GM12878 (cell line): ENCODE measurements at regions not wholly inside any gene's neighbourhood (a gene's known extent, or its start where the extent isn't known, plus 50 kb on each side); places are given as distances from the start of the nearest gene placed in this dataset.

ENCODE experiments used
- ATAC-seq: fragments of 200-7000 bp; cut with Tn5 transposase; 3 replicates; pipeline ENCODE4 v1.9.1; 2020; ENCODE audit warnings: mild to moderate bottlenecking, moderate library complexity
- BruUV-seq: library from RNA; stranded (reverse); fragments of 400-500 nt; replicated peaks from 2 replicates; lab custom pipeline; 2021; lab: Mats Ljungman, UMichigan
- CTCF ChIA-PET: fragments of 300-600 bp; sonication (Branson Sonifier 250); formaldehyde crosslinking; extraction: SDS; loops from one replicate; lab custom pipeline; 2021; ENCODE audit warnings: inconsistent platforms; lab: Yijun Ruan, JAX
- POLR2A ChIA-PET: fragments of 350-600 bp; formaldehyde crosslinking; extraction: SDS; loops from one replicate; lab custom pipeline; 2021; ENCODE audit warnings: inconsistent platforms; lab: Charles Lee
- RAD21 ChIA-PET: fragments of 300-600 bp; sonication (Branson Sonifier 250); formaldehyde crosslinking; loops from one replicate; lab custom pipeline; 2023; ENCODE audit warnings: antibody characterized with exemption; ENCODE audit not compliant: unreplicated experiment; lab: Charles Lee
- SMC1A ChIA-PET: fragments of 300-600 bp; sonication (Branson Sonifier 250); formaldehyde crosslinking; loops from one replicate; lab custom pipeline; 2023; ENCODE audit not compliant: unreplicated experiment, uncharacterized antibody; lab: Charles Lee
- DNase-seq: peaks from one replicate; pipeline ENCODE4 v3.0.0-alpha.2; 2011; ENCODE audit warnings: low read depth, low spot score
- FAIRE-seq: peaks from 3 replicates; lab custom pipeline; 2011; peaks lifted over from hg19 to GRCh38; lab: Jason Lieb, UNC
- H2AFZ ChIP-seq: 2 replicates; pipeline ENCODE4 v1.6.0; 2011; ENCODE audit warnings: low read depth, low read length, control low read depth; ENCODE audit not compliant: control insufficient read depth
- H3K27ac ChIP-seq: 2 replicates; pipeline ENCODE4 v1.5.1; 2011; ENCODE audit warnings: control low read depth; ENCODE audit not compliant: control insufficient read depth, insufficient read depth
- H3K27me3 ChIP-seq, 2 experiments: replicated peaks in 1 of 2; 2 replicates each; pipeline versions ENCODE4 v1.6.0 to v1.6.1; 2011; ENCODE audit warnings: low read length in 1 of 2; ENCODE audit not compliant: control insufficient read depth in 2 of 2, insufficient read depth in 2 of 2
- H3K36me3 ChIP-seq, 2 experiments: 2 replicates each; pipeline ENCODE4 v1.5.1; 2011; ENCODE audit warnings: low read length in 1 of 2; ENCODE audit not compliant: control insufficient read depth in 2 of 2, insufficient read depth in 2 of 2
- H3K4me1 ChIP-seq: 2 replicates; pipeline ENCODE4 v1.6.1; 2011; ENCODE audit warnings: mild to moderate bottlenecking, low read length, moderate library complexity, mixed read lengths; ENCODE audit not compliant: control insufficient read depth, insufficient read depth
- H3K4me2 ChIP-seq: 2 replicates; pipeline ENCODE4 v1.6.0; 2011; ENCODE audit warnings: control low read depth; ENCODE audit not compliant: control insufficient read depth, insufficient read depth
- H3K4me3 ChIP-seq: fragments of 200-600 bp; sonication (generic); 2 replicates; pipeline ENCODE4 v1.5.1; 2016
- H3K79me2 ChIP-seq: 2 replicates; pipeline ENCODE4 v1.6.0; 2011; ENCODE audit warnings: low read length; ENCODE audit not compliant: control insufficient read depth, insufficient read depth
- H3K9ac ChIP-seq: 2 replicates; pipeline ENCODE4 v1.8.0; 2011; ENCODE audit warnings: low read length, control low read depth, mixed read lengths; ENCODE audit not compliant: control insufficient read depth, insufficient read depth
- H3K9me3 ChIP-seq: replicated peaks from 3 replicates; pipeline ENCODE4 v1.5.1; 2011; ENCODE audit warnings: mild to moderate bottlenecking, low read length; ENCODE audit not compliant: control insufficient read depth, insufficient read depth
- H4K20me1 ChIP-seq: 2 replicates; pipeline ENCODE4 v1.6.0; 2011; ENCODE audit not compliant: control insufficient read depth, insufficient read depth
- CBFB ChIP-seq: IDR thresholded peaks from 2 replicates; pipeline ENCODE4 v1.6.1; 2016; ENCODE audit warnings: antibody characterized with exemption, low read depth
- CREM ChIP-seq: IDR thresholded peaks from 2 replicates; pipeline ENCODE4 v1.6.1; 2014; ENCODE audit warnings: antibody characterized with exemption, low read depth
- E2F4 ChIP-seq: IDR thresholded peaks from 2 replicates; pipeline ENCODE4 v1.6.1; 2012; ENCODE audit warnings: low read depth, low read length, improper control_type of control experiment
- FOXK2 ChIP-seq: fragments of 450-650 bp; IDR thresholded peaks from 2 replicates; pipeline ENCODE4 v1.6.1; 2017; ENCODE audit warnings: mild to moderate bottlenecking, moderate library complexity
- KDM1A ChIP-seq: fragments of 200-600 bp; sonication (generic); IDR thresholded peaks from 2 replicates; pipeline ENCODE4 v1.6.1; 2016; ENCODE audit warnings: borderline replicate concordance
- NR2C2 ChIP-seq: IDR thresholded peaks from 2 replicates; pipeline ENCODE4 v1.6.1; 2011; ENCODE audit warnings: borderline replicate concordance, low read depth; ENCODE audit not compliant: control insufficient read depth, insufficient read length
- PAX8 ChIP-seq: fragments of 450-650 bp; IDR thresholded peaks from 2 replicates; pipeline ENCODE4 v1.6.1; 2017; ENCODE audit warnings: mild to moderate bottlenecking, moderate library complexity
- PBX3 ChIP-seq: IDR thresholded peaks from 2 replicates; pipeline ENCODE4 v1.6.1; 2011; ENCODE audit warnings: mild to moderate bottlenecking, low read depth, low read length, moderate library complexity; ENCODE audit not compliant: insufficient replicate concordance
- POLR2AphosphoS2 ChIP-seq: IDR thresholded peaks from 2 replicates; pipeline ENCODE4 v1.6.1; 2011; ENCODE audit warnings: low read depth, mild to moderate bottlenecking, low read length, improper control_type of control experiment, moderate library complexity
- SMAD5 ChIP-seq: IDR thresholded peaks from 2 replicates; pipeline ENCODE4 v1.6.1; 2016; ENCODE audit warnings: antibody characterized with exemption, low read depth
- SMC3 ChIP-seq: IDR thresholded peaks from 2 replicates; pipeline ENCODE4 v1.6.1; 2011; ENCODE audit warnings: low read length, improper control_type of control experiment, borderline replicate concordance
- SPI1 ChIP-seq: IDR thresholded peaks from 2 replicates; pipeline ENCODE4 v1.6.1; 2011; ENCODE audit warnings: low read depth, mild to moderate bottlenecking, low read length, moderate library complexity, borderline replicate concordance; ENCODE audit not compliant: insufficient read depth
- SRF ChIP-seq, 2 experiments: IDR thresholded peaks; 2 replicates each; pipeline ENCODE4 v1.6.1; 2011; ENCODE audit warnings: low read depth in 2 of 2, low read length in 2 of 2, mild to moderate bottlenecking in 1 of 2, moderate library complexity in 1 of 2
- ZNF217 ChIP-seq: fragments of 450-650 bp; IDR thresholded peaks from 2 replicates; pipeline ENCODE4 v1.6.1; 2017; ENCODE audit warnings: antibody characterized with exemption, mild to moderate bottlenecking
- WGBS: methylation state at CpG from one replicate; pipeline ENCODE4 v1.1.6; 2016; ENCODE audit warnings: low lambda C conversion rate; ENCODE audit not compliant: insufficient replicate concordance, insufficient coverage; ENCODE audit errors: missing lambda C conversion rate; 5-methylcytosine and 5-hydroxymethylcytosine counted together
- in situ Hi-C: fragments of 300-500 bp; cut with MboI; formaldehyde crosslinking; loops from 9 replicates; pipeline ENCODE4 v1.14.3; 2018; ENCODE audit warnings: mixed read lengths
- intact Hi-C: fragments of 100-400 bp; cut with micrococcal nuclease; formaldehyde crosslinking; loops from one replicate; pipeline ENCODE4 v1.14.2; 2022; ENCODE audit not compliant: unreplicated experiment
- TF ChIP-seq, protein P1 (sequence below): fragments of 450-650 bp; formaldehyde crosslinking; IDR thresholded peaks from 2 replicates; pipeline ENCODE4 v1.4.0; 2020; ENCODE audit warnings: mild to moderate bottlenecking, moderate library complexity

DNA sequence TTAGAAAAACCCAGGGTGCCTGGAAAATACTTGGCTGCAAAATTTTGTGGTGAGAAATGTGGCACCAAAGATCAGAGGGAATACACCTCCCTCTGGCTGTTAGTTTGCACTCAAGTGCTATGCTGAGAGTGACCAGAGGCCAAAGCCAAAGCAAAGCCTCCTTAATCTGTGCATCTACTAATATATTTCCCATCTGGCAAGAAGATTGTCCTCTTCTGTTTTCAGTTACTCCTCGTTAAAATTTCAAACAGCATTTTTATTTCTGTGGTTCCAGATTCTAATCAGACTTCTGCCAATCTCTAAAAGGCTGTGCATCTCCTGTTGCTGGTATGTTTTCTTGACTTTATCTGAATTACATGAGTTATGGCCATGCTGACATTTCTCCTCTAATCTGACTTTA lies 327.4 kb downstream of the TBX15 start:
- intact Hi-C loops (no loop called here), in situ Hi-C loops (no loop called here)
- no peak for ATAC-seq
- SMC1A ChIA-PET, result no interaction called here
- H3K9ac ChIP-seq, result no peak overlapping the region
- H3K79me2 ChIP-seq, result no peaks in the 10 kb centered on the region
- WGBS, result 0% methylated on average over 1 of the region's 1 CpG
- RAD21 ChIA-PET, result no interaction called here
- H3K4me2 ChIP-seq, result no peak overlapping the region
- BruUV-seq, result no TSS peak
- H3K27ac ChIP-seq, result no peak overlapping the region
- DNase-seq, result no peak
- H3K4me1 ChIP-seq, result no peaks in the 10 kb centered on the region
- CTCF ChIA-PET, result no interaction called here
- no peaks in the 10 kb centered on the region for H3K27me3 ChIP-seq
- no peaks in the 10 kb centered on the region for H3K36me3 ChIP-seq
- H3K4me3 ChIP-seq, result no peak overlapping the region
- no peaks in the 10 kb centered on the region for H4K20me1 ChIP-seq
- no peak overlapping the region for H2AFZ ChIP-seq
- POLR2A ChIA-PET, result no interaction called here
- no peak for FAIRE-seq
- no peak for TF ChIP-seq ZNF217
- no peak for TF ChIP-seq NR2C2
- no peak for TF ChIP-seq FOXK2
- no peak for TF ChIP-seq PBX3
- TF ChIP-seq POLR2AphosphoS2, result no peak
- TF ChIP-seq CREM, result no peak
- TF ChIP-seq KDM1A, result no peak
- no peak for TF ChIP-seq PAX8
- TF ChIP-seq E2F4, result no peak
- TF ChIP-seq CBFB, result no peak
- TF ChIP-seq SMC3, result no peak
- TF ChIP-seq SRF (IDR thresholded peaks at IDR 0.05; ENCODE audit: low read depth in 2 of 2, low read length in 2 of 2), result no peak
- TF ChIP-seq, protein P1, sequence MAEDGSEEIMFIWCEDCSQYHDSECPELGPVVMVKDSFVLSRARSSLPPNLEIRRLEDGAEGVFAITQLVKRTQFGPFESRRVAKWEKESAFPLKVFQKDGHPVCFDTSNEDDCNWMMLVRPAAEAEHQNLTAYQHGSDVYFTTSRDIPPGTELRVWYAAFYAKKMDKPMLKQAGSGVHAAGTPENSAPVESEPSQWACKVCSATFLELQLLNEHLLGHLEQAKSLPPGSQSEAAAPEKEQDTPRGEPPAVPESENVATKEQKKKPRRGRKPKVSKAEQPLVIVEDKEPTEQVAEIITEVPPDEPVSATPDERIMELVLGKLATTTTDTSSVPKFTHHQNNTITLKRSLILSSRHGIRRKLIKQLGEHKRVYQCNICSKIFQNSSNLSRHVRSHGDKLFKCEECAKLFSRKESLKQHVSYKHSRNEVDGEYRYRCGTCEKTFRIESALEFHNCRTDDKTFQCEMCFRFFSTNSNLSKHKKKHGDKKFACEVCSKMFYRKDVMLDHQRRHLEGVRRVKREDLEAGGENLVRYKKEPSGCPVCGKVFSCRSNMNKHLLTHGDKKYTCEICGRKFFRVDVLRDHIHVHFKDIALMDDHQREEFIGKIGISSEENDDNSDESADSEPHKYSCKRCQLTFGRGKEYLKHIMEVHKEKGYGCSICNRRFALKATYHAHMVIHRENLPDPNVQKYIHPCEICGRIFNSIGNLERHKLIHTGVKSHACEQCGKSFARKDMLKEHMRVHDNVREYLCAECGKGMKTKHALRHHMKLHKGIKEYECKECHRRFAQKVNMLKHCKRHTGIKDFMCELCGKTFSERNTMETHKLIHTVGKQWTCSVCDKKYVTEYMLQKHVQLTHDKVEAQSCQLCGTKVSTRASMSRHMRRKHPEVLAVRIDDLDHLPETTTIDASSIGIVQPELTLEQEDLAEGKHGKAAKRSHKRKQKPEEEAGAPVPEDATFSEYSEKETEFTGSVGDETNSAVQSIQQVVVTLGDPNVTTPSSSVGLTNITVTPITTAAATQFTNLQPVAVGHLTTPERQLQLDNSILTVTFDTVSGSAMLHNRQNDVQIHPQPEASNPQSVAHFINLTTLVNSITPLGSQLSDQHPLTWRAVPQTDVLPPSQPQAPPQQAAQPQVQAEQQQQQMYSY (CRISPR knock-in tag), result no peak
- no peak for TF ChIP-seq SMAD5
- TF ChIP-seq SPI1, result no peak
- H3K9me3 ChIP-seq, result no peaks in the 10 kb centered on the region
